HG03439 (cell line): ENCODE measurements at regions not wholly inside any gene's neighbourhood (a gene's known extent, or its start where the extent isn't known, plus 50 kb on each side); places are given as distances from the start of the nearest gene placed in this dataset.

Experiments used
- ATAC-seq: cut with Tn5 transposase; IDR thresholded peaks from one replicate; pipeline ENCODE4 v1.9.1; 2021; ENCODE audit warnings: mild to moderate bottlenecking, moderate library complexity; ENCODE audit not compliant: unreplicated experiment

- ATAC-seq = no peak
These were observed 402.4 kb upstream of the C2CD4B start for GRCh38 chr15:62567501-62567900.

- no peak for ATAC-seq
These were observed 402.9 kb upstream of the C2CD4B start for GRCh38 chr15:62568004-62568403.

GRCh38 chr15:62568702-62569101 is 403.6 kb upstream of the C2CD4B start:
- no peak for ATAC-seq

- ATAC-seq = no peak
These were observed 404.6 kb upstream of the C2CD4B start for GRCh38 chr15:62569460-62570404.

- ATAC-seq = no peak
These were observed 405.3 kb upstream of the C2CD4B start for GRCh38 chr15:62570405-62570783.

GRCh38 chr15:62571072-62571471 is 406.0 kb upstream of the C2CD4B start:
- ATAC-seq = no peak

- no peak for ATAC-seq
These were observed 407.7 kb upstream of the C2CD4B start for GRCh38 chr15:62572797-62573196.

GRCh38 chr15:62573876-62574275 is 408.8 kb upstream of the C2CD4B start:
- ATAC-seq = no peak

GRCh38 chr15:62578546-62578945 is 413.5 kb upstream of the C2CD4B start:
- no peak for ATAC-seq

- no peak for ATAC-seq
These were observed 413.9 kb upstream of the C2CD4B start for GRCh38 chr15:62578960-62579359.

- no peak for ATAC-seq
These were observed 414.8 kb upstream of the C2CD4B start for GRCh38 chr15:62579842-62580241.

- no peak for ATAC-seq
These were observed 417.5 kb upstream of the C2CD4B start for GRCh38 chr15:62582580-62582979.

- ATAC-seq = no peak
These were observed 419.5 kb upstream of the C2CD4B start for GRCh38 chr15:62584301-62585235.

- no peak for ATAC-seq
These were observed 424.0 kb upstream of the C2CD4B start for GRCh38 chr15:62588938-62589670.

GRCh38 chr15:62591842-62592838 is 427.1 kb upstream of the C2CD4B start:
- ATAC-seq = no peak

- no peak for ATAC-seq
These were observed 427.8 kb upstream of the C2CD4B start for GRCh38 chr15:62592920-62593319.

GRCh38 chr15:62593681-62594399 is 428.8 kb upstream of the C2CD4B start:
- ATAC-seq = no peak

GRCh38 chr15:62598217-62598616 is 433.1 kb upstream of the C2CD4B start:
- no peak for ATAC-seq
